ENCODE measurements at regions not wholly inside any gene's neighbourhood (a gene's known extent, or its start where the extent isn't known, plus 50 kb on each side); places are given as distances from the start of the nearest gene placed in this dataset.

DNA sequence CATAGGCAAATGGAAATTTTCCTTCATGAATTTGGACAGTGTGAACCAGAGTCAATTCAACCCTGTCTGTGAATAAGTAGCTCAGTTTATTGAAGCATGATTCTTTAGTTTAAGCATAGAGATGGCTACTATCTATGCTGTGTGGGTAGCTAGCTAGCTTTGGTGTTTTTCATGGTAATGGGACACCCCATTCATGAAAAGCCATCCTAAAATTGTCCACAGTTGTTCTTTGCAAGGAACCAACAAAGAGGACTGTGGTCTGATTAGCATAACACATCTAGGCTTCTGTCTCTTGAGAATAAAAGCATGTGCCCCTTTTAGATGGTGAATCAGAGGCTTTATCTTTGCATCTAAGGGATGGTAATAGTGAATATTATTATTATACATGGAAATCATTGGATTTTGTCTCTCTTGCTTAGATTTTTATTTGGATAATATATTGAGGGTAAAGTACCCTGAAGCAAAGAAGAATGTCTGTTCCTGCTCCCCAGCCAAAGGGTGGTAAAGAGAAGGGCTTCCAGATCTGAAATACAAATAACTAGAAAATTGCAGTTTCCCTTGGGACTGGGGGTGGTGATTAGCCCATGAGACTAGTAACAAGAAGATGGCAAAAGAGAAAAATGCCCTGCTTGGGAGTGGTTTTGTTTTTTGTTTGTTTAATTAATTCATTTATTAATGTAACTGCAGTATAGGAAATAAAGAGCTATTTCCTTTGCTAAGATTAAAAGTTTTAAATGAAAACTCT, 624.2 kb upstream of the ZNF608 start:
- in situ Hi-C loops (cut with HindIII; ENCODE audit: low pct_ligation_motif_present, low pct_unique_long_range_greater_than_20kb, low sequenced_read_pairs), result no loop called here
- DNase-seq, result no peak

DNA sequence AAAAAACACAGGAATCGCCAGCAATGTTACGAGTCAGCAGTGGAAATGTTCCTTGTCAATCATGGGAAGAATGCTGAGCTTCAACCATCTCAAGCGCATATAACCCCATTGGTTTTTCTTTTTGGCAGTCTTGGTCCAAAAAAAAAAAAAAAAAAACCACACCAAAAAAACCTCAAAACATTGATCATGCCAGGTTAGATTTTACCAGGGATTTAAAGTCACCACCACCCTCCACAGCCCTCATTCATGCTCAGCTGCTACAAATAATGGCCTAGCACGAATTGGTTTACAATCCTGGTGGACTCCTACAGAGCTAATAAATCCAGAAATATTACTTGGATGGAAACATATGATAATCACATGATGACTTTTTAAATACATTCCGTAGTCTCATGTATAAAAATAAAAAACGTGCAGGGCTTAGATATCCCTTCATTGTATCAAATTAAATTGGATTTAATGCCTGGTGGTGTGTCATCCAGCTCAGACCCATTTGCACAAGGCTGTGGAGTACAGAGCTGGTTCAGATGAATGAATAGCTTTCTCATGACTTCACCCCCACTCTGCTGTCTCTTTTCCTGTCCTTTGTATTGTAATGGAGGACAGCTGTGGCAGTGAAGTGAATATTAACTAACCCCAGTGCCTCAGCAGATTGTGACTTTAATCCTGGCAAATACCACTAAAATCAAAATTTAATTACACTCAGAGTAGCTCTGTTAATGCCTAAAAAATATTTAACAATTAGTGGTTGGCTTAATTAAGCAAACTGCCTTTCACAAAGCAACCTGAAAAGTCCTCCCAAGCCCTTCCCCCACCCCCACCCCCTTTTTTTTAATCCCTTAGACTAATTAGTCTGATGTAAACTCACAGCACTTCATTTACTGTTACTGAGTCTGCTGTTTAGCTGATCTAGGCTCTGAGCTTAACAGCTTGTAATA, 626.5 kb upstream of the ZNF608 start:
- DNase-seq, result peak; percentile 42
- in situ Hi-C loops (cut with HindIII; ENCODE audit: low pct_ligation_motif_present, low pct_unique_long_range_greater_than_20kb, low sequenced_read_pairs), result no loop called here

DNA sequence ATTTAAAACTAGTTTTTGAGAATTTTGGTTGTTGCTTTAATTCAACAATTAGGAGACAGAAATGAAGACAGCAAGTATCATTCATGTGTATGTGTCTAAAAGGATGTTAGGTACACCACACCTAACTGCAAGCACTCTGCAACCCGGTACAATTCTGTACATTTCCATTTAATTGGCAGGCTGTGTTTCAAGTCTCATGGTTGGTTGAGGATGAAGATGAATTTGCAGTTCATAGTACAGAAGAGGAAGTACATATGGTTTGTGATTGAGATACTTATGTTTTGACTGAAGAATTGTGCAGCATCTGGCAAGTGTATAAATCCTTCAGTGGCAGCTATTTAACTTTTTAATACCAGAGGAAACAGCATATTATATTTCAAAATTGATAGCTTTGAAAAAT, 628.7 kb upstream of the ZNF608 start:
- in situ Hi-C loops (cut with HindIII; ENCODE audit: low pct_ligation_motif_present, low pct_unique_long_range_greater_than_20kb, low sequenced_read_pairs), result no loop called here
- no peak for DNase-seq

DNA sequence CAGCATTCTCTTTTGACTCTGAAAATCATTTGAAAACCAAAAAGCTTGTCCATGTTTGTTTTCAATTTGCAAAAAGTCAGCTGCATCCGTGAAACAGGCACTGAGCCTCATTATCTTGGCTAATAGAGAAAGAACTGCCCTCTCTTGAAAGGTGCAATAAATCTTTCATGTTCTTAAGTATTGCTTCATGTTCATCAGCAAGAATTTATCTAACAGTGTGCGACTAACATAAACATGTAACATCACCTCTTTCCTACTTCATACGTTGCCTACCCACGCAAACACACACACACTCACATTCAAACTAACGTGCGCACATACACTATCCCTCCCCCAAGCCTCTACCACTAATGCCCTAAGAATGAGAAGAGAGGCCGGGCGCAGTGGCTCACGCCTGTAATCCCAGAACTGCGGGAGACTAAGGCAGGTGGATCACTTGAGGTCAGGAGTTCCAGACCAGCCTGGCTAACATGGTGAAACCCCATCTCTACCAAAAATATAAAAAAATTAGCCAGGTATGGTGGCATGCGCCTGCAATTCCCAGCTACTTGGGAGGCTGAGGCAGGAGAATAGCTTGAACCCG, 629.7 kb upstream of the ZNF608 start:
- in situ Hi-C loops (cut with HindIII; ENCODE audit: low pct_ligation_motif_present, low pct_unique_long_range_greater_than_20kb, low sequenced_read_pairs), result no loop called here
- no peak for DNase-seq

DNA sequence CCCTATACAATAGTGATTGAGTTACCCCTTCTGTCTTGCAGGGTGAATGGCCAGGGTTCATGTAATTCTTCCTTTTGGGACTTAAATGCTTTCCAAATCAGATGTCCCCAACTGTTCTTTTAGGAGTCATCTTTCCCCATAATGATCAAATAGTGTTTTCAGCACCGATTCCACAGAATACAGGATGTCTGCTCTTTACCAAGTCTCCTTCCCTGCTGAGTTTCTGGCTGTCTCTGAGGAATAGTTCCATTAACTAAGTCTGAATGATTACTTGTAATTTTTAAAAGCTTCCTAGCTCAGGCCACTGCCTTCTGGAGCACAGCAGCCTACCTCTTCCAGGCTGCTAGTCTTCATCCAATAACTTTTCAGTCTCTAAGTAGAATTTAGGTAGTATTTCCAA, 630.7 kb upstream of the ZNF608 start:
- in situ Hi-C loops (cut with HindIII; ENCODE audit: low pct_ligation_motif_present, low pct_unique_long_range_greater_than_20kb, low sequenced_read_pairs), result no loop called here
- no peak for DNase-seq

DNA sequence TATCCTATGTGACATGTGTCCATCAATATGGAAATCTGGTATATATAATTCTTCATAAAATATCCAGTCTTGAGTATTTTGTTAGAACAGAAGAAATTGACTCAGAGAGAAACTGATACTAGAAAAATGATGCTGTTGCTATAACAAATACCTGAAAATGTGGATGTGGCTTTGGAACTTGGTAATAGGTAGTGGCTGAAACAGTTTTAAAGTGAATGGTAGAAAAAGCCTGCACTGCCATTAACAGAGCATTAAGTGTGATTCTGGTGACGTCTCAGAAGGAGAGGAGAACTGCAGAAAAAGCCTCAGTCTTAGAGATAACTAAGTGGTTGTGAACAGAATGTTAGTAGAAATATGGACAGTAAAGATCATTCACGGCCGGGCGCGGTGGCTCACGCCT, 634.9 kb upstream of the ZNF608 start:
- no peak for DNase-seq
- in situ Hi-C loops (cut with HindIII; ENCODE audit: low pct_ligation_motif_present, low pct_unique_long_range_greater_than_20kb, low sequenced_read_pairs), result no loop called here

DNA sequence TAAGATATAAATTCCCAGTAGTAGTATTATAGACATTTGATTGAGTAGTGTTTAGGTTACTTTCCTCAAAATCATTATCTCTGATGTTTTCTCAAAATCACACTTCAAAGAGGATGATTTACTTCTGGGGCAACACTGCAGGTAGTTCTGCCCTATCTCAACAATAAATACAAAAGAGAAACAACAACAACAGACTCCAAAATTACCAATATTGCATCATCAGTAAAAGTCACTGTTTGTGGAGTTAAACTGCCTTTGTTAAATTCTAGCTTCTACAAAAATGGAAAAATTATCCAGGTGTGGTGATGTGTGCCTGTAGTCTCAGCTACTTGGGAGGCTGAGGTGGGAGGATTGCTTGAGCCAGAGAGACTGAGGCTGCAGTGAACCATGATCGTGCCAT, 637.6 kb upstream of the ZNF608 start:
- in situ Hi-C loops (cut with HindIII; ENCODE audit: low pct_ligation_motif_present, low pct_unique_long_range_greater_than_20kb, low sequenced_read_pairs), result no loop called here
- DNase-seq, result no peak

DNA sequence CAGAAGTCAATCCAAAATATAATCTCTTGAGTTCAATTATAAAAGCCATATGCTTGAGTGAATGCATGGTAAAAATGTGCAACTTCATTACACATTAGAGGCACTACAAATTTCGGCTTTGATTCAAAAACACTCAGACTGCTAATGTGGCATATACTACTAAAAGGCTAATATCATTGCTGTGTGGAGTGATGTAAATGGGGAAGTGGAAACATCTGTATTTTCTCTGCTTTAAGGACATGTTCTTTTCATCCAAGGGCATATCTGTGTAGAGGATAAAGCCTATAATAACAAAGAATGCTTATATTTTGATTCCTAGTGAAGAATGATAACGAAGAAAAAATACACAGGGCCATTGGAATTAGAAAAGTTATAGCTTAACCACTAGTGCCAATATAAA, 643.9 kb upstream of the ZNF608 start:
- in situ Hi-C loops (cut with HindIII; ENCODE audit: low pct_ligation_motif_present, low pct_unique_long_range_greater_than_20kb, low sequenced_read_pairs), result no loop called here
- no peak for DNase-seq

DNA sequence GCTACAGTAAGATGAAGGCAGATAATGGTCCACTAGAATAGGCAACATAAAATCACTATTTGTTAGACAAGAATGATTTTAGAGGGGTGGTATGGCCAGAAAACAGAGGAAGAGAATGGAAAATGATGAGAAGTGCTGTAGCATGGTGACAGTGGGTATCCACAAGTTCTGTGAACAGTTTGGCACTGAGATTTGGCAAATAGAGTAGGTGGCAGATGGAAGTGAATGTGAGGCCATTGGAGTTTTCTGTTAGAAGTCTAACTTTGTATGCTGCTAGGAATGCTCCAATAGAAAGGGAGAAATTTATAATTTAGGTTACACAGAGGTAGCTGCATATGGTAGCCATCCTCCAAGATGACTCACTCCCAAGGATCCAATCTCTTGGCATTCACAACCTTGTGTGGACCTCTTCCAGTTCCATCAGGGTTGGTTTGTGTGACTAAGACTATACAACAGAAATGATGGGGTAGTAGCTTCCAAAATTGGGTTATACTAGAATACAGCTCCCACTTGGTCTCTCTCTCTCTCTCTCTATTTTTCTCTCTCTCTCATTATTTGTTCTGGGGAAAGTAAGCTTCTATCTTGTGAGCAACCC, 646.9 kb upstream of the ZNF608 start:
- DNase-seq, result no peak
- in situ Hi-C loops (cut with HindIII; ENCODE audit: low pct_ligation_motif_present, low pct_unique_long_range_greater_than_20kb, low sequenced_read_pairs), result no loop called here

DNA sequence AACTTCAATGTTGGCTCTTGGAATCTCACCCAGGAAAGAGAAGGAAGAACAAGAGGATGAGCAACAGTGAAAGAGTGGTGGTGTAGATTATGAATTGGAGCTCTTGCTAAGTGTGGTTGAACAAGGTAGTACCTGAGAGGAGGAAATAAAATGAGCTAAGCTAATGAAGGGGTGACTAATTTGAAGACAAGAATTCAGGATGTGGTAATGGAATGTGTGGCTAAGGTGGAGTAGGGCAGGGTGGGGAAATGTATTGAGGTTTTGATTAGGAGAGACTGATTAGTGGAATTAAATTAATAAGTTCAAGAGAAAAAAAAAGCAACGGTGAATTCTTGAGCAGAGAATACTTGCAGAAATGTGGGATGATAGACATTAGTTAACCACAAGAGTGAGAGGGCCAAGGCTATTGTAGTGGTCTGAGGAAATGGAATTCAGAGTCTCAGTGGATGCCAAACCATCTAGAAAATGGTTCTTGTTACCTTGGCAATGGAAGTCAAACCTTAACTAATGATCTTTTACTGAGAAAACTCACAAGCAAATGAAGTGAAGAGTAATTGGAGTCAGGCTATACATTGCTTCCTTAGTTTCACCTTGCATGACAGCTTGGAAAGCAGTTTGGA, 648.3 kb upstream of the ZNF608 start:
- in situ Hi-C loops (cut with HindIII; ENCODE audit: low pct_ligation_motif_present, low pct_unique_long_range_greater_than_20kb, low sequenced_read_pairs), result no loop called here
- no peak for DNase-seq

DNA sequence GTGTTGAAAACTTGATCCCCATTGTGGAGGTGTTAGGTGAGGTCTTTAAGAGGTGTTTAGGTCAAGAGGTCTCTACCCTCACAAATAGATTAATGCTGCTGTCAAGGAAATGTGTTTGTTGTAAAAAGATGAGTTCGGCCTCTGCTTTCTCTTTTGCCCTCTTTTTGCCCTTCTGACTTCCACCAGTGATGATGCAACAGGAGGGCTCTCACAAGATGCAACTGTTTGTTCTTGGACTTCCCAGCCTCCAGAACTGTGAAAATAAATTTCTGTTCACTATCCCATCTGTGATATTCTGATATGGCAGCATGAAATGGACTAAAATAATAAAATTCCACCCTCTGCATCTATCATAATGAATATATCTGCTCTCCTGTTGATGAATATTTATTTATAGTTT, 650.0 kb upstream of the ZNF608 start:
- in situ Hi-C loops (cut with HindIII; ENCODE audit: low pct_ligation_motif_present, low pct_unique_long_range_greater_than_20kb, low sequenced_read_pairs), result no loop called here
- DNase-seq, result no peak

DNA sequence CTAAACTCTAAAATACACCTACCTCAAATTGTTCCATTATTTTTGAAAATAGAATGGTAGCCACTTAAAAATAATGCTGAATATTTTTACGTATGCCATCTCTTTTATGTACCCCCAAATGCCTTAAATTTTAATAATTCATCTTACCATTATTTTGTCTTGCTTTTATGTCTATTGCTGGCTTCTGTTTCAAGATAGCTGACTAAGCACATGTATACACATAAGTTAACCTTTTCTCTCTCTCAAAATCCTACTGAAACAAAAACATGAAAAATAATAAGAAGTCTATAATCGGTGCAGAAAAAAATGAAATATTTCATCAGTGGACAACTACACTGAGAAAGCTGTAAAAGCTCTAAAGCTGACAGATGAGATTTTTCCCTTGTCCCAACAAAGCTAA, 652.0 kb upstream of the ZNF608 start:
- in situ Hi-C loops (cut with HindIII; ENCODE audit: low pct_ligation_motif_present, low pct_unique_long_range_greater_than_20kb, low sequenced_read_pairs), result no loop called here
- no peak for DNase-seq

DNA sequence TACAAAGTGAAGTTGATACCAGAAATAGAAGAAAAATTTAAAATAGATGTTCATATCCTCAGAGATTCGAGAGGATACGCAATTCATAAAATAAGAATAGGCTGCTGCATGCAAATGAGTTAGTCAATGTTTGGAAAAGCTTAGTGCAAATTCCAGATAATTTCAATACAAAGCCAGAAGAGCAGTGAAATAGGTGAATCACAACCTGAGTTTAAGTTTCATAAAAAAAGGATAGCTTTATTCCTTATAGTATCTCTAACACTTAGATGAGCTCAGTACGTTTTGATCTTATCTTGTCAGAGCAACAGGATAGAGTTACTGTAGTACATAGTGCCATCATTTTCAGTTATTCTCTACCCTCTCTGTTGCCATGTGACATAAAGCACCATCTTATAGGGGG, 653.4 kb upstream of the ZNF608 start:
- in situ Hi-C loops (cut with HindIII; ENCODE audit: low pct_ligation_motif_present, low pct_unique_long_range_greater_than_20kb, low sequenced_read_pairs), result no loop called here
- no peak for DNase-seq

DNA sequence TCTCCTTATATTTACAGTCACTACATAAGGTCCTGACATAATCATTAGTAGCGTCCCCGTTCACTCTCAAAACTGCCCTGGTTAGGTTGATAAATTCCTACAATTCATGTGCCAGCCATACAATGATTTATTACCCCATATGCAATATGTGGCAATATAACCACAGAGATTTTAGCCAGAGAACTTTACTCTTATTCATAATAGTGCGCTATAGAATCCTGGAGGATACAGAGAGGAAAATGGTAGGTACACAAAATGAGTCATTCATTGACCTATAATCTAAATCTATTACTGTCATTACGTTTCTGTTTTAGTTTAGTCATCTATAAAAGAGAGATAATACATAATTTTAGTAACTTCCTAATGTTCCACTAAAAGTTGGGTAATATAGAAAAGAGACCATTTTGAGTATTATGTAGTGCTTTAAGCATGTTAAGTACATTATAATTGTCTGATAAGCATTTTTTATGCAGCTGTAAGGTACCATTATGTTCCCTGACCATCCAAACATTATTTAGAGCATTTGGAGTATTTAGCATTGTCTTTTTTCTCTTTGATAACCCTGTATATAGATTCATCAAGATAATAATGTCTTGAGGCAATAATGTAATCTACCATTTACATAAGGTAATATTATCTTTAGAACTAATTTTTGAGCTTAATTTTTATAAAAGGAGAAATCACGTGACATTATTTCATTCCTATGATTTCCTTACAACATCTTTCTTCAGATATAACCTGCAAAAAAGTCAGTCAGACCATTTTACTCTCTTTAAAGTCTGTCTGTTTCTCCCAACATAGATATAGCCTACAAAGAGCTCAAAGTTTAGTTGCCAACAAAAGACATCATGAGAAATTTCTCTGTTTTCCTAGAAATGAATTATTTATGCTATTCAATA, 655.5 kb upstream of the ZNF608 start:
- DNase-seq, result no peak
- in situ Hi-C loops (cut with HindIII; ENCODE audit: low pct_ligation_motif_present, low pct_unique_long_range_greater_than_20kb, low sequenced_read_pairs), result no loop called here

DNA sequence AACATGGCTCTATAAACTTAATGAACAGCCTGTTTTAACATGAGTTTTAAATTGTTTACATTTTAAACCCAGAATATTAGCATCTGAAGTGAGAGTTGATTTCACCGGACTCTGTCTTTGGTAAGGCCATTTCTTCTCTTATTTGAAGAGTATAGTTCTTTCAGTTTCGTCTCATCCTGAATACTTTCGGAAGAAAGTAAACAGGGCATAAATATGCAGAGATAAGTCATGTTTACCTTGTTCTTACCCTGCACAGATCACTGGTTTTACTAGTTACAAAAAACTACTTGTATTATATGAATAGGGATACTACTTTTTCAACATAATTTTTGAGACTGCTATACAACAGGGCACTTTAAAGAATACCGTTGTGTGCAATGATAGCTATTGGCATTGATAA, 656.3 kb upstream of the ZNF608 start:
- in situ Hi-C loops (cut with HindIII; ENCODE audit: low pct_ligation_motif_present, low pct_unique_long_range_greater_than_20kb, low sequenced_read_pairs), result no loop called here

DNA sequence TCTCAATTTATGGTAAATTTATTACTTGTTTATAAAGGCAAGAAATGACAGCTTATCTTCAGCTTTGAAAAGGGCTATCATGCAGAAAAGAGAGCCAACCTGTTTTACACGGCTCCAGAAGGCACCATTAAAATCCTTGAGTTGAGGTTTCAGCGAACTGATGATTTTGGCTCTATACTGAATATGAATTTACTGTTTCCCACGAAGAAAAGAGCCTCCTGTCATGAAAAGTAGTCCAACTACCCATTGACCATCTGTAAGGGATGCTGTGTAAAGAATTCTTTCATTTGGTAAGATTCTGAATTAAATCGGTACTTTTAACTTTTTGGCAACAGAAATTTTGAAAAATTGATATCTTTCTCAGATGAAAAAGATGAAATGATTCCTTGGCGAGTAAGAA, 657.6 kb upstream of the ZNF608 start:
- DNase-seq, result no peak
- in situ Hi-C loops (cut with HindIII; ENCODE audit: low pct_ligation_motif_present, low pct_unique_long_range_greater_than_20kb, low sequenced_read_pairs), result no loop called here

More for the DNA sequence above, 656.3 kb upstream of the ZNF608 start:
- DNase-seq, result no peak

DNA sequence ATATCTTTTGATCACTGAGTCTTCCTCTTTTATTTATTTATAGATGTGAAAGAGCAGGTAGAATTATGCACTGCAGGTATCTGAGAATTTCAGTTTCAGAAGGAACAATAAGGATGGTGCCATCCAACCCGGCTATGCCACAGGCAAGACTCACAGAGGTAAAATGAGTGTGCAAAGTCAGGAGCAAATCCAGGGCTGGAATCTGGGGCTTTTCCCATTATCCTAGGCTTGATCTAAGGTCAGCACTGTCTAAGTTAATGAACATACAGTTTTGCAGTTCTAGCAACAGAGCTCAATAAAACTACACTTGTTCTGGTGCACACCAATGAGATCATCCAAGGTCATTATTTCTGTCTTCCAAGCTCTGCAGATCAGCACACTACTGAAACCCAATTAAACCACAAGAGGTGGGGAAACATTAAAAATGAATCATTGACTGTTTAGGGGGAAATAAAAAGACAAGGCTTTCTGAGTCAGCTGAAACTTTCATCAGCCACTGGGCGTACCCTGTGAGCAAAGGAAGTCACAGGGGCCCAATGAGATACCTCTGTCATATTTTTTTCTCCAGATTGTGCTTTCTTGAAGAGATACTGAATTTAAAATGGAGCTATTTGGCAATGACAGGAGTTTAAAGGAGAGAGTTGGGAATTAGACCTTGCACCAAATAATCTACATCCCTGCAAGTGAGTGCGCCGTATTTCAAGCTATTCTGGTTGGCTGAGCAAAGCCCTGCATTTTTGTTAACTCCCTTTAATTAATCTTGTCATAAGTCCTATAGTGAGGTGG, 662.2 kb upstream of the ZNF608 start:
- DNase-seq, result peak; percentile 88
- in situ Hi-C loops (cut with HindIII; ENCODE audit: low pct_ligation_motif_present, low pct_unique_long_range_greater_than_20kb, low sequenced_read_pairs), result no loop called here
